Pancreas (tissue), 10 donors: ENCODE measurements at regions not wholly inside any gene's neighbourhood (a gene's known extent, or its start where the extent isn't known, plus 50 kb on each side); places are given as distances from the start of the nearest gene placed in this dataset.

Experiments
- ATAC-seq, 4 donors: fragments of 200-7000 bp; cut with Tn5 transposase; one replicate each; pipeline versions ENCODE4 v1.8.0 to v1.9.1; 2020; ENCODE audit warnings: mild to moderate bottlenecking in 4 of 4, moderate library complexity in 4 of 4
- DNase-seq, 6 donors: peaks; one replicate each; pipeline ENCODE4 v3.0.0-alpha.2; 2020
- FAIRE-seq: peaks from 2 replicates; lab custom pipeline; 2012; peaks lifted over from hg19 to GRCh38; lab: Jason Lieb, UNC
- H3K27ac ChIP-seq, 4 donors: fragments of 200-600 bp; sonication (generic); 1 replicate in 3 of 4; 2 replicates in 1 of 4; pipeline versions ENCODE4 v1.5.0 to v1.8.0; 2020
- H3K27me3 ChIP-seq, 4 donors: fragments of 200-600 bp; one replicate each; pipeline ENCODE4 v1.8.0; 2021
- H3K36me3 ChIP-seq, 3 donors: fragments of 200-600 bp; sonication (generic) in 1 of 3; one replicate each; pipeline versions ENCODE4 v1.5.0 to v1.8.0; 2020 to 2021
- H3K4me1 ChIP-seq, 3 donors: fragments of 200-600 bp; one replicate each; pipeline ENCODE4 v1.8.0; 2021
- H3K4me3 ChIP-seq, 4 donors: fragments of 200-600 bp; sonication (generic) in 2 of 4; one replicate each; pipeline versions ENCODE4 v1.5.0 to v1.8.0; 2020 to 2021
- H3K9me3 ChIP-seq, 4 donors: fragments of 200-600 bp; one replicate each; pipeline ENCODE4 v1.8.0; 2021
- CTCF ChIP-seq, 4 donors: fragments of 200-600 bp; sonication (generic) in 3 of 4; IDR thresholded peaks; one replicate each; pipeline versions ENCODE4 v1.5.0 to v1.8.0; 2021; ENCODE audit warnings: antibody characterized with exemption in 4 of 4
- WGBS, 2 donors: extraction: QIAGEN DNeasy Blood & Tissue Kit; methylation state at CpG; one replicate each; pipeline ENCODE4 v1.1.7; 2013; 5-methylcytosine and 5-hydroxymethylcytosine counted together
- intact Hi-C, 3 donors: fragments of 100-400 bp; cut with DNase I; formaldehyde crosslinking; loops; one replicate each; pipeline versions ENCODE4 v1.11.1 to v1.14.2; 2022
- donor health status: healthy with polysubstance abuse.
- donor health status: DM: no; HTN: no; CAD: no; lungs with moderate emphysema.
- donor health status: DM: no; HTN: no; CAD: no.
- donor health status: control.
- donor health status: control.
- donor health status: Bipolar disorder and iron deficiency.
- donor health status: DM: yes; HTN: yes; CAD: no.
- donor health status: DM: no; HTN: no; CAD: no.
- donor health status: DM: no; HTN: no; CAD: no.
- donor health status: DM: yes; HTN: yes; CAD: no.

DNA sequence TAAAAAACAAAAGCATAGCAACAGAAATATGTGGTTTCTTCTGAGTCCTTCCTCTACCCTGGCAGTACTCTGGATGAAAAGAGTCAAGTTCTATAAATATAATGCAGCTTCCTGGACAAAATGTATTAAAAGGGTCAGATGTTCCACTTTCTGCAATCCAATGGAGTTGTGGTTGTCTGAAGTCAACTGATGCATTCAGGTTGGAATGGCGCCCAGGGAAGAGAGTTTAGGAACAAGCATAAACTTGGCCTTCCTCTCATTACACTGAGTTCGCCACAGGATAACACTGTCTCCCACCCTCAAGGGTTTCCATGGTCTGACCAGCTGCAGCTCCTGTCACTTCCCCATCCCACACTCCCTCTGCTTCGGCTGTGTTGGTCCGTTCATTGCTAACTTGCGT is 66.4 kb downstream of the PLEKHG1 start:
- peak in 2 of 4 donors; percentile 36 to 52 for ATAC-seq
- no peak for TF ChIP-seq CTCF (IDR thresholded peaks at IDR 0.05)
- WGBS, 2 donors, result 81 to 90% methylated on average over 5 of the region's 5 CpGs

GRCh38 chr6:150667359-150667758 is 67.7 kb downstream of the PLEKHG1 start:
- Histone ChIP-seq H3K27me3 (no peaks in the 10 kb centered on the region), H3K4me3 (no peak overlapping the region), H3K9me3 (no peaks in the 10 kb centered on the region), H3K36me3 (no peaks in the 10 kb centered on the region), H3K4me1 (peaks cover 0 to 13% (median 11%) of the 10 kb centered on the region in 3 donors), H3K27ac (no peak overlapping the region)
- intact Hi-C loops, result no loop called here
- WGBS, 2 donors, result 55 to 69% methylated on average over 1 of the region's 1 CpG
- no peak for TF ChIP-seq CTCF (IDR thresholded peaks at IDR 0.05)
- DNase-seq, result no peak
- no peak for ATAC-seq
- FAIRE-seq, result no peak

More for the DNA sequence above, 66.4 kb downstream of the PLEKHG1 start:
- intact Hi-C loops, result no loop called here
- no peaks in the 10 kb centered on the region for H3K9me3 ChIP-seq
- no peak for FAIRE-seq
- DNase-seq, result peak in 1 of 6 donors; percentile 38
- H3K27me3 ChIP-seq, result no peaks in the 10 kb centered on the region
- H3K27ac ChIP-seq, result peak overlapping the region in 1 of 4 donors; percentile 30
- no peak overlapping the region for H3K4me3 ChIP-seq
- no peaks in the 10 kb centered on the region for H3K36me3 ChIP-seq
- peaks cover 0 to 13% (median 11%) of the 10 kb centered on the region in 3 donors for H3K4me1 ChIP-seq

- Histone ChIP-seq H3K9me3 (no peaks in the 10 kb centered on the region), H3K4me1 (peaks cover 0 to 13% (median 11%) of the 10 kb centered on the region in 3 donors), H3K4me3 (no peak overlapping the region), H3K36me3 (no peaks in the 10 kb centered on the region), H3K27ac (peak overlapping the region in 2 of 4 donors; percentile 1 to 44), H3K27me3 (no peaks in the 10 kb centered on the region)
- FAIRE-seq (peak; percentile 86), ATAC-seq (peak; percentile 95 to 99 (median 96)), DNase-seq (peak; percentile 79 to 88 (median 86))
- no peak for TF ChIP-seq CTCF (IDR thresholded peaks at IDR 0.05)
- intact Hi-C loops, result no loop called here
- 37 to 38% methylated on average over 8 of the region's 8 CpGs for WGBS, 2 donors
Measured at GRCh38 chr6:150667977-150668716, 68.5 kb downstream of the PLEKHG1 start.

DNA sequence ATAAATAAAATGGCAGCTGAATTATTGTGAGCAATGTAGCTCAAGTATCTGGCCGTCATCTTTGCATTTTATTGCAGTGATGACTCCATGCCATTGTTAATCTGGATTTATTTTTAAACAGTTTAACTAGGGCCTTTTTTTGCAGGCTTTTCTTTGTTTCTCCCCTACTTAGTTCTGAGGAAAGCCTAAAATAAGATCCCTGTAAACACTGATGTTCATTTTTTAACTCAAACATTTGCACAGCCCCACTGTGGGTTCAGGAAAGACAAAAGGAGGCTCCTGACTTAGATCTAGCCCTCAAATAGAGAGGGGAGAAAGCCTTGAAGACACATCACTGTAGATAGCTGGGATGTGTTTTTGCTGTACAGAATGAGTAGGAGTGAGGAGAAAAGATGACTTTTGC is 69.2 kb downstream of the PLEKHG1 start:
- Histone ChIP-seq H3K4me1 (peaks cover 0 to 13% (median 11%) of the 10 kb centered on the region in 3 donors), H3K36me3 (no peaks in the 10 kb centered on the region), H3K27ac (peak overlapping the region in 2 of 4 donors; percentile 1 to 44), H3K4me3 (no peak overlapping the region), H3K9me3 (no peaks in the 10 kb centered on the region), H3K27me3 (no peaks in the 10 kb centered on the region)
- FAIRE-seq (no peak), ATAC-seq (no peak), DNase-seq (no peak)
- intact Hi-C loops, result no loop called here
- TF ChIP-seq CTCF (IDR thresholded peaks at IDR 0.05), result no peak
- WGBS, 2 donors, result 29 to 34% methylated on average over 1 of the region's 1 CpG

DNA sequence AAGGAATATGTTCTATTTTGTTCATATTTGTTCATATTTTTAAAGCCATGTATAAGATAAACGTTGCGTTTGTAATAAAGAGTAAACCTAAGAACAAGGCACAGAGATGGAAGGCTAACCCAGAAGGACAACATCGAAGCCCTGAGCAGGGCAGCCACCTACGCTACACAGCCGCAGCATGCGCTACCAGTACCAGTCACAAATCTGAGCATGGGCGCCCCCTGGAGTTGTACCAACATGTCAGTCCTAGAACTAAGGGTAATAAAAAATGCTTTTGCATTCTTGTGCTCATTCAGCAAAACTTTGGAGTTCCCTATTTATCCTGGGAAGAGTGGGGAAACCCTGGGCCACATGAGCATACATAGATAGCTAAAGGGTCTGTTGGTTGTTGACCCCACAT is 70.6 kb downstream of the PLEKHG1 start:
- Histone ChIP-seq H3K36me3 (no peaks in the 10 kb centered on the region), H3K4me3 (no peak overlapping the region), H3K4me1 (peaks cover 0 to 13% (median 11%) of the 10 kb centered on the region in 3 donors), H3K27ac (no peak overlapping the region), H3K27me3 (no peaks in the 10 kb centered on the region), H3K9me3 (no peaks in the 10 kb centered on the region)
- DNase-seq (no peak), FAIRE-seq (no peak), ATAC-seq (no peak)
- intact Hi-C loops, result no loop called here
- TF ChIP-seq CTCF (IDR thresholded peaks at IDR 0.05), result no peak
- 80 to 91% methylated on average over 7 of the region's 7 CpGs for WGBS, 2 donors
